ENCODE measurements at regions not wholly inside any gene's neighbourhood (a gene's known extent, or its start where the extent isn't known, plus 50 kb on each side); places are given as distances from the start of the nearest gene placed in this dataset.

DNA sequence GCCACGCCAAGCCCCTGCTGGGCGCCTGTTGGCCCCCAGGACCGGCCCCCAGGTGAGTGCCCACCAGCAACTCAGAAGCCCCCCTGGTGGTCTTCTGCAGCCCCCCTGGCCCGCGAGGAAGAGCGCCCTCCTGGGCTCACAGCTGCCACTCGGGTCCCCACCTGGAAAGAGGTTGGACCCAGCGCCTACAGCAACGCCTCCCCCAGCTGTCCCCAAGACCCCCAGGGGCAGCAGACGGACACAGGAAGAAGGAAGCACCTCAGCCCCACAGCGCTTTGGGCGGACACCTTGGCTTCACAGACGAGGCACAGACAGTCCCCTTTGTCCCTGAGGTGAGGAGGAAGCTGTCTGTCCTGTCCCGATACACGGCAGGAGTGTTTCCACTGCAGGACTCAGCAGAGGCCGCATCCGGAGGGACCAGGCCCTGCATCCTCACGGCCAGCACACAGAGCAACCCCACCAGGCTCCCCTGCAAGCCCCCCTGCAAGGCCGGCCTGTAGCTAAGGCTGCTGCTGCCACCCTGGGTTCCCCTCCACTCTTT lies 115.6 kb upstream of the NKX1-1 start:
- TF ChIP-seq, protein P1, sequence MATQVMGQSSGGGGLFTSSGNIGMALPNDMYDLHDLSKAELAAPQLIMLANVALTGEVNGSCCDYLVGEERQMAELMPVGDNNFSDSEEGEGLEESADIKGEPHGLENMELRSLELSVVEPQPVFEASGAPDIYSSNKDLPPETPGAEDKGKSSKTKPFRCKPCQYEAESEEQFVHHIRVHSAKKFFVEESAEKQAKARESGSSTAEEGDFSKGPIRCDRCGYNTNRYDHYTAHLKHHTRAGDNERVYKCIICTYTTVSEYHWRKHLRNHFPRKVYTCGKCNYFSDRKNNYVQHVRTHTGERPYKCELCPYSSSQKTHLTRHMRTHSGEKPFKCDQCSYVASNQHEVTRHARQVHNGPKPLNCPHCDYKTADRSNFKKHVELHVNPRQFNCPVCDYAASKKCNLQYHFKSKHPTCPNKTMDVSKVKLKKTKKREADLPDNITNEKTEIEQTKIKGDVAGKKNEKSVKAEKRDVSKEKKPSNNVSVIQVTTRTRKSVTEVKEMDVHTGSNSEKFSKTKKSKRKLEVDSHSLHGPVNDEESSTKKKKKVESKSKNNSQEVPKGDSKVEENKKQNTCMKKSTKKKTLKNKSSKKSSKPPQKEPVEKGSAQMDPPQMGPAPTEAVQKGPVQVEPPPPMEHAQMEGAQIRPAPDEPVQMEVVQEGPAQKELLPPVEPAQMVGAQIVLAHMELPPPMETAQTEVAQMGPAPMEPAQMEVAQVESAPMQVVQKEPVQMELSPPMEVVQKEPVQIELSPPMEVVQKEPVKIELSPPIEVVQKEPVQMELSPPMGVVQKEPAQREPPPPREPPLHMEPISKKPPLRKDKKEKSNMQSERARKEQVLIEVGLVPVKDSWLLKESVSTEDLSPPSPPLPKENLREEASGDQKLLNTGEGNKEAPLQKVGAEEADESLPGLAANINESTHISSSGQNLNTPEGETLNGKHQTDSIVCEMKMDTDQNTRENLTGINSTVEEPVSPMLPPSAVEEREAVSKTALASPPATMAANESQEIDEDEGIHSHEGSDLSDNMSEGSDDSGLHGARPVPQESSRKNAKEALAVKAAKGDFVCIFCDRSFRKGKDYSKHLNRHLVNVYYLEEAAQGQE (IDR thresholded peaks at IDR 0.05; ENCODE audit: insufficient replicate concordance, low read depth), result no peak
- TF ChIP-seq, protein P2, sequence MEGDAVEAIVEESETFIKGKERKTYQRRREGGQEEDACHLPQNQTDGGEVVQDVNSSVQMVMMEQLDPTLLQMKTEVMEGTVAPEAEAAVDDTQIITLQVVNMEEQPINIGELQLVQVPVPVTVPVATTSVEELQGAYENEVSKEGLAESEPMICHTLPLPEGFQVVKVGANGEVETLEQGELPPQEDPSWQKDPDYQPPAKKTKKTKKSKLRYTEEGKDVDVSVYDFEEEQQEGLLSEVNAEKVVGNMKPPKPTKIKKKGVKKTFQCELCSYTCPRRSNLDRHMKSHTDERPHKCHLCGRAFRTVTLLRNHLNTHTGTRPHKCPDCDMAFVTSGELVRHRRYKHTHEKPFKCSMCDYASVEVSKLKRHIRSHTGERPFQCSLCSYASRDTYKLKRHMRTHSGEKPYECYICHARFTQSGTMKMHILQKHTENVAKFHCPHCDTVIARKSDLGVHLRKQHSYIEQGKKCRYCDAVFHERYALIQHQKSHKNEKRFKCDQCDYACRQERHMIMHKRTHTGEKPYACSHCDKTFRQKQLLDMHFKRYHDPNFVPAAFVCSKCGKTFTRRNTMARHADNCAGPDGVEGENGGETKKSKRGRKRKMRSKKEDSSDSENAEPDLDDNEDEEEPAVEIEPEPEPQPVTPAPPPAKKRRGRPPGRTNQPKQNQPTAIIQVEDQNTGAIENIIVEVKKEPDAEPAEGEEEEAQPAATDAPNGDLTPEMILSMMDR (IDR thresholded peaks at IDR 0.05; ENCODE audit: insufficient read depth, low read length), result no peak
